Large intestine (tissue), 3 donors: ENCODE measurements at regions not wholly inside any gene's neighbourhood (a gene's known extent, or its start where the extent isn't known, plus 50 kb on each side); places are given as distances from the start of the nearest gene placed in this dataset.
A peak's percentile ranks its signal among the peaks of the same experiment; 100 is the strongest.

Source experiments
- DNase-seq, 2 donors: peaks; one replicate each; pipeline versions ENCODE4 v3.0.0 to v3.0.0-alpha.2; 2013
- H3K27ac ChIP-seq: one replicate; pipeline ENCODE4 v1.5.1; 2013; ENCODE audit warnings: low read length
- H3K27me3 ChIP-seq: 2 replicates; pipeline ENCODE4 v1.6.1; 2013; ENCODE audit warnings: low read length; ENCODE audit not compliant: control insufficient read depth, insufficient read depth
- H3K36me3 ChIP-seq: 2 replicates; pipeline ENCODE4 v1.6.1; 2013; ENCODE audit warnings: low read length; ENCODE audit not compliant: control insufficient read depth, insufficient read depth
- H3K4me1 ChIP-seq: one replicate; pipeline ENCODE4 v1.6.1; 2013; ENCODE audit warnings: low read length; ENCODE audit not compliant: control insufficient read depth, insufficient read depth
- H3K4me3 ChIP-seq: one replicate; pipeline ENCODE4 v1.5.1; 2013; ENCODE audit warnings: low read length
- H3K9me3 ChIP-seq: one replicate; pipeline ENCODE4 v1.6.1; 2013; ENCODE audit warnings: mild to moderate bottlenecking, low read depth, low read length, moderate library complexity; ENCODE audit not compliant: control insufficient read depth
- WGBS: methylation state at CpG from one replicate; pipeline ENCODE4 v1.1.5; 2013; ENCODE audit warnings: low lambda C conversion rate; ENCODE audit not compliant: insufficient coverage; 5-methylcytosine and 5-hydroxymethylcytosine counted together

GRCh38 chr7:434891-435629 lies 84.6 kb downstream of the PDGFA start:
- peaks cover 15% of the 10 kb centered on the region for H3K4me1 ChIP-seq
- H3K36me3 ChIP-seq = no peaks in the 10 kb centered on the region
- no peaks in the 10 kb centered on the region for H3K27me3 ChIP-seq
- no CpG with 5 or more reads among the region's 35 CpGs for WGBS
- peaks cover 2% of the 10 kb centered on the region for H3K9me3 ChIP-seq
- no peak overlapping the region for H3K27ac ChIP-seq
- H3K4me3 ChIP-seq = peak overlapping the region; percentile 4
- peak in 1 of 2 donors; percentile 71 for DNase-seq

DNA sequence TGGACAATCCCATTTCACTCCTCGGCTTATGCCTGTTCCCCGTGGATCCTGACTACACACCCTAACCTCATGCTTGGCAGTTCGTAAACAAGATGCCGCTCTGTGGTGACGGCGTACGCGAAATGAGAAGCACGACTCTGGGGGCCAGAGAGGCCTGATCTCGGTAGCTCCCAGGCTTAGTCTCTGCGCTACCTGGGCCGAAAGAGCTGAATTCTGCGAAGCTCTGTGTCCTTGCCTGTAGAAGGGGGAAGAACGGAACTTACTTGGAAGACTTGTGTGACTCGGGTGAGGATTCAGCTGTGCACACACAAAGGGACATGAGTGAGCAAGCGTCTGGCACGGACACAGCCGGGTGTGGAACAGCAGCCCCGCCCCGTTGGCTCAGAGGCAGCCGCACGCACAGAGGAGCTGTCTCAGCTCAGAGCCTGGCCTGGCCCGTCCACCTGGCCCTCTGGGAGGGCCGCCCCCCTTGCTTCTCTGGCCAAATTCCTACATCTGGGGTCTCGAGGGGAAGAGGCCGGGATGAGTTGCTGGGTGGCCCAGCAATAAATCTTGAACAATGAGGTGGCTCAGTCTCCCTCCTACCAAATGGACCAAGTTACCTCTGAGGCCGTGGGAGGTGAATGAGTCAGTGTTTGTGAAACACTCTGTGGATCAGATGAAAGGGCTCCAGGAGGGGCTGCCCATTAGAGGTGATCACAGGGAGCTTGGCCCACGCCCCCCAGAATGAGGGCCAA lies 83.8 kb downstream of the PDGFA start:
- Histone ChIP-seq H3K9me3 (peaks cover 2% of the 10 kb centered on the region), H3K4me1 (peaks cover 15% of the 10 kb centered on the region), H3K36me3 (no peaks in the 10 kb centered on the region), H3K27me3 (no peaks in the 10 kb centered on the region), H3K4me3 (no peak overlapping the region), H3K27ac (no peak overlapping the region)
- WGBS = no CpG with 5 or more reads among the region's 28 CpGs
- no peak for DNase-seq

DNA sequence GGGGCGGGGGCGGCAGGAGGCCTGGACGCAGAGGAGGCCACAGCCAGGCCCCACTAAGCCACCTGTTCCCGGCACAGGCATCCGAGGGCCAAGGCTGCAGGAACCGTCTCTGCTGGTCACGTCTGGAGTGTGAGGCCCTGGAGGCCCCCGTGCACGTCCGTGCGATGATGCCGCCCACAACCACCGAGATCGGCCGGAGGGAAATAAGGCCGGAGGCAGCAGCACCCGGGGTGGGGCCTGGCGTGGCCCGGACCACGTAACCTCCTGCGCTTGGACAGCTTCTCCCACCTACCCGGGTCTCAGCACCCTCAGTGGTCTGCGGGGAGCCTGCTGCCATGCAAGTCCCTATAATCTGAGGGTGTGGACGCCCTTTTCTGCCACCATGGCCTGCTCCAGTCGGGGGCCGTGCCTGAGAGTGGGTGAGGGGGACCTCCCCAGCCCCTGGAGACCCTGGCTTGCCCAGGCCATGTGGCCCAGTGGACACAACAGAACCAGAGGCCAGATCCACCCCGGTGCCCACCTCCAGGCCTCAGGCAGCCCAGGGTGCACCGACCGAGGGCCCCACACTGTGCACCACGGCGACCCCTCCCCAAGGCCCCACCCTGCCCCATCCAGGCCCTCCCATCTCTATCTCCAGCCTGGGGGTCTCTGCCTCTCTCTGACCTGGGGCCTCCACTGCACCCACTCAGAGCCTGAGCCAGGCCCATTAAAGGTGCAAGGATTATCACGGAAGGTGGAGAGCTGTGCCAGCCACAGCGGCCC lies 83.1 kb downstream of the PDGFA start:
- no peaks in the 10 kb centered on the region for H3K9me3 ChIP-seq
- no peaks in the 10 kb centered on the region for H3K36me3 ChIP-seq
- H3K27me3 ChIP-seq = no peaks in the 10 kb centered on the region
- peaks cover 15% of the 10 kb centered on the region for H3K4me1 ChIP-seq
- H3K27ac ChIP-seq = no peak overlapping the region
- no peak overlapping the region for H3K4me3 ChIP-seq
- no CpG with 5 or more reads among the region's 33 CpGs for WGBS
- no peak for DNase-seq

- no CpG with 5 or more reads among the region's 43 CpGs for WGBS
- H3K36me3 ChIP-seq = no peaks in the 10 kb centered on the region
These were observed 82.1 kb downstream of the PDGFA start for GRCh38 chr7:437329-438251.

GRCh38 chr7:438361-438760 lies 81.3 kb downstream of the PDGFA start:
- no CpG with 5 or more reads among the region's 7 CpGs for WGBS
- Histone ChIP-seq H3K36me3 (no peaks in the 10 kb centered on the region), H3K9me3 (peaks cover 10% of the 10 kb centered on the region), H3K4me3 (no peak overlapping the region), H3K27me3 (no peaks in the 10 kb centered on the region), H3K4me1 (peaks cover 12% of the 10 kb centered on the region), H3K27ac (no peak overlapping the region)
- no peak for DNase-seq

More at GRCh38 chr7:437329-438251, 82.1 kb downstream of the PDGFA start:
- Histone ChIP-seq H3K4me1 (peaks cover 15% of the 10 kb centered on the region), H3K4me3 (no peak overlapping the region), H3K27ac (no peak overlapping the region), H3K9me3 (peaks cover 3% of the 10 kb centered on the region), H3K27me3 (no peaks in the 10 kb centered on the region)
- no peak for DNase-seq

- no CpG with 5 or more reads among the region's 14 CpGs for WGBS
- no peak for DNase-seq
- no peaks in the 10 kb centered on the region for H3K36me3 ChIP-seq
These were observed 80.7 kb downstream of the PDGFA start for GRCh38 chr7:438916-439315.

DNA sequence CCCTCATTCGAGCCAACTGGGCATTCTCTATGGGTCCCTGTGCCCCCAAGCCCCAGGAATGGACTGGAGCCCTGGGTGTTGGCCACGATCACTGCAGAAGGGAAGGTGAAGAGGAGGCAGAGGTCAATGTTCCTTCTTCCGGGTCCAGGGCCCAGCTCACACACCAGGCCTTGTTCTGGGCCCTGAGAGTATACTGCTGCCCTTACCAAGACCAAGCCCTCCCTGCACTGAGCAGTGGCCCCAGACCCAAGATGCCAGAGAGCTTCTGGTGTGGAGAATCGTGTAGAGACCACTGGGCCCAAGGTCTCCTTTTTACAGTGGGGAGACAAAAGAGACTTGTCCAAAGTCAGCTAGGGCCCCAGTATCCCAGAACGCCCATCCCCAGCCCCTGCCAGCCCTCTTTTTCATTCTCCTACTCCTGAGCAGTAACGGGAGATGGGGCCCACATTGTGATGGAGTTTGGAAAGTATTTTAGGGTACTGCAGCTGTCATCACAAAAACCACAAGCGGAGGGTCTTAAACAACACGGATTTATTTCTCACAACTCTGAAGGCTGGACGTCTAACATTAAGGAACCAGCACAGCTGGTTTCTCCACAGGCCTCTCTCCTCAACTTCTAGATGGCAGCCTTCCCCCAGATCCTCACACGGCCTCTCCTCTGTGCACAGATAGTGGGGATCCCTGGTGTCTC lies 79.4 kb downstream of the PDGFA start:
- Histone ChIP-seq H3K27ac (no peak overlapping the region), H3K4me1 (peaks cover 6% of the 10 kb centered on the region), H3K36me3 (no peaks in the 10 kb centered on the region), H3K27me3 (no peaks in the 10 kb centered on the region), H3K9me3 (peaks cover 16% of the 10 kb centered on the region), H3K4me3 (no peak overlapping the region)
- DNase-seq = no peak
- no CpG with 5 or more reads among the region's 10 CpGs for WGBS

More at GRCh38 chr7:438916-439315, 80.7 kb downstream of the PDGFA start:
- Histone ChIP-seq H3K27me3 (no peaks in the 10 kb centered on the region), H3K27ac (no peak overlapping the region), H3K4me1 (peaks cover 12% of the 10 kb centered on the region), H3K4me3 (no peak overlapping the region), H3K9me3 (peaks cover 13% of the 10 kb centered on the region)

- Histone ChIP-seq H3K27ac (no peak overlapping the region), H3K4me1 (no peaks in the 10 kb centered on the region), H3K9me3 (peaks cover 16% of the 10 kb centered on the region), H3K36me3 (no peaks in the 10 kb centered on the region), H3K27me3 (no peaks in the 10 kb centered on the region), H3K4me3 (no peak overlapping the region)
- no peak for DNase-seq
- no CpG with 5 or more reads among the region's 14 CpGs for WGBS
These were observed 77.8 kb downstream of the PDGFA start for GRCh38 chr7:441684-442421.

- no peaks in the 10 kb centered on the region for H3K36me3 ChIP-seq
- WGBS = 93% methylated on average over 7 of the region's 7 CpGs
- H3K27me3 ChIP-seq = no peaks in the 10 kb centered on the region
- no peaks in the 10 kb centered on the region for H3K4me1 ChIP-seq
- H3K9me3 ChIP-seq = peaks cover 16% of the 10 kb centered on the region
- no peak overlapping the region for H3K4me3 ChIP-seq
- DNase-seq = no peak
- no peak overlapping the region for H3K27ac ChIP-seq
These were observed 77.2 kb downstream of the PDGFA start for GRCh38 chr7:442457-442856.
